Activated effector memory CD4-positive, alpha-beta T cell treated with Interleukin-2 at 50 U/mL for 16 hours (primary cell): ENCODE measurements at regions not wholly inside any gene's neighbourhood (a gene's known extent, or its start where the extent isn't known, plus 50 kb on each side); places are given as distances from the start of the nearest gene placed in this dataset.

ENCODE experiments used
- DNase-seq: peaks from one replicate; pipeline ENCODE4 v3.0.0-alpha.2; 2020

GRCh38 chr3:67765575-67765974 lies 111.2 kb upstream of the SUCLG2 start:
- DNase-seq: no peak

GRCh38 chr3:67745296-67745695 lies 90.9 kb upstream of the SUCLG2 start:
- no peak for DNase-seq

- DNase-seq: no peak
Measured at GRCh38 chr3:67744699-67745098, 90.3 kb upstream of the SUCLG2 start.

- no peak for DNase-seq
Measured at GRCh38 chr3:67739851-67740250, 85.4 kb upstream of the SUCLG2 start.

GRCh38 chr3:67737906-67738865 lies 83.8 kb upstream of the SUCLG2 start:
- DNase-seq: no peak

GRCh38 chr3:67737140-67737539 lies 82.7 kb upstream of the SUCLG2 start:
- DNase-seq: no peak

GRCh38 chr3:67733269-67733950 lies 79.0 kb upstream of the SUCLG2 start:
- no peak for DNase-seq

- DNase-seq: no peak
Measured at GRCh38 chr3:67724434-67724833, 70.0 kb upstream of the SUCLG2 start.

GRCh38 chr3:67723863-67724262 lies 69.5 kb upstream of the SUCLG2 start:
- DNase-seq: no peak

- no peak for DNase-seq
Measured at GRCh38 chr3:67719333-67719732, 64.9 kb upstream of the SUCLG2 start.

GRCh38 chr3:67715971-67716370 lies 61.6 kb upstream of the SUCLG2 start:
- DNase-seq: no peak

GRCh38 chr3:67713764-67714469 lies 59.5 kb upstream of the SUCLG2 start:
- DNase-seq: no peak

GRCh38 chr3:67712259-67712658 lies 57.8 kb upstream of the SUCLG2 start:
- no peak for DNase-seq

GRCh38 chr3:67710396-67710795 lies 56.0 kb upstream of the SUCLG2 start:
- DNase-seq: no peak

GRCh38 chr3:67706934-67707333 lies 52.5 kb upstream of the SUCLG2 start:
- no peak for DNase-seq

GRCh38 chr3:67704322-67704721 lies 49.9 kb upstream of the SUCLG2 start:
- no peak for DNase-seq
